ENCODE measurements at regions not wholly inside any gene's neighbourhood (a gene's known extent, or its start where the extent isn't known, plus 50 kb on each side); places are given as distances from the start of the nearest gene placed in this dataset.
"Not testable (repeated sequence)": the region's sequence is repeated elsewhere in the genome, so short reads cannot be mapped to it uniquely, and the experiment has no call there.

DNA sequence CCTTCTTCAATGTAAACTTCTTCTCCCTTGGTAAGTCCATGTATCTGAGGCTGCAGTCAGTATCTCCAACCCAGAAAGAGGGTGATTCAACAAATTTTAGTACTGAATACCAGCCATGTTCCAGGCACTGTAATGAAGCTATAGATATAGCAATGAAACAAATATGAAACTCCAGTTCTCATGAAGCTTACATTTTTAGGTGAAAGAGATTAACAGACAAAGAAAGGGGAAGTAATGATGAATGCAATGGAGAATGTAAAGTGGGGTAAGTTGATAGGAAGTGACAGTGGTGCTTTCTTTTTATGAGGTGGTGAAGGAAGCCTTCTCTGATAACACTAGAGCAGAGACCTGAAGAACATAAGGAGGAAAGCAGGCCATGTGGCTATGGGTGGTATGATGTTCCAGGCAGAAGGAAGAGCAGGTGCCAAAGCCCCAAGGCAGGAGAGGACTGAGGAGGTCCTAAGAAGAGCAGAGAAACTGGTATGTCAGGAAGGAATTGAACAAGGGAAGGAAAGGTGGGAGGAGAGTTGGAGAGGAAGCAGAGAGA, 143.6 kb downstream of the TFAP2B start:
- DNase-seq, result no peak

DNA sequence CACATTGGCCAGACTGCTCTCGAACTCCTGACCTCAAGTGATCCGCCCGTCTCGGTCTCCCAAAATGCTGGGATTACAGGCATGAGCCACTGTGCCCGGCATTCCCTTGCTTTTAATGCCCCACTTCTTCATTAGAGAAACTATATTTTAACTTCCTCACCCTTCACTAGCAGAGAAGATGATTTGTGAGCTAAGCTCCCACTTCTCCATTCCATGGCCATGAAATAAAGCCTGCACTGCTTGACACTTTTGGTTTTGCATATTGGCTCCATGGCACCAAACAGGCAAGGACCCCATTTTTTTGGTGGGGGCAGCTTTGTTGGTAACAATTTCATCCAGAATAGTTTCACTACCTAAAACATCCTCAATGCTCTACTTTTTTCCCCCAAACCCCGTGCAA, 145.3 kb downstream of the TFAP2B start:
- DNase-seq, result no peak

DNA sequence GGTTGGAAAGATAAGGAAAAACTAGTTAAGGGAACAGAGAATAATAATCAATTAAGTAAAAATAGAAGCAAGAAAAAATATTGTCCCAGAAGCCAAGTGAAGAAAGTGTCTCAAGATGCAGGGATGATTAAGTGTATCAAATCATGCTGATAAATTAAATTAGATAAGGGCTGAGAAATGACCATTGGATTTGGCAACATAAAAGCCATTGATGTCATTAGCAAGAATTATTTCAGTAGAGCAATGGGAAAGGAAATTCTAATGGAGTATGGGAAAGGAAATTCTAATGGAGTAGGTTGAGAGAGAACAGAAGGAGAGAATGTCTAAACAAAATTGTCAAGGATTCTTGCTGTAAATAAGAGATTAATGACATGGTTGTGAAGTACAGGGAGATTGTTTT, 146.8 kb downstream of the TFAP2B start:
- DNase-seq, result no peak

DNA sequence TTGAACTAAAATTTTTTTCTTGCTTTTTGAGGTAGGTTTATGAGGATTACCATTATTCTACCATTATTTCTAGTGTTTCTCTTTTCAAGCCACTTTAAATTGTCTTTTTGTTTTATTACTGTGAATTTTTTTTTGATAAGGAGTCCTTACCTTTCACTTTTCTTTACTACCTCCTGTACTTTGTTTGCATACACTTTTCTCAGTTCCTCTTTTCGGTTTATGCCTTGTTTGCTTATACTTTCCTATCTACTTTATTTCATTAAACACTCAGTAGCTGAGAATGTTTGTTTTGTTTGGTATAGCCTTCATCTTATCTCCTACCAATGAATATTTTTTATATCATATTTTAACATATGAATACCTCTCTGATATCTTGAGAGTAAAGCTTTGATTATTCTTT, 147.9 kb downstream of the TFAP2B start:
- DNase-seq, result no peak

DNA sequence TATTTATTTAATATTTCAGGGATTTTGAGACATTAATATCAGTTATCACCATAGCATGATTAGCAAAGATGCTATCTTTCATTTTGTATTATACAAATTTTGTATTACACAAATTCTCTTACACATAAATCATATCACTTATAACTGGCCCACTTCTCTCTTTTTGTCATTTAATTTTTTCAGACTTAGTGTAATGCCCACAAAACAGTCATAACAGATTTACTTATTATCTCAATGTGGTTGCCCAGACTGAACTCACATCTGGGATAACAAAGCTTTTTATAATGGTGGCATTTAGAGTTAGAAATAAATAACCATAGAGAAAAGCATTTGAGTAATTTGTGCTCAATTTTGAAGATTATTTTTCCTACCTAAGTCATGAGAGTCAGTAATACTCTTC, 148.3 kb downstream of the TFAP2B start:
- no peak for DNase-seq

DNA sequence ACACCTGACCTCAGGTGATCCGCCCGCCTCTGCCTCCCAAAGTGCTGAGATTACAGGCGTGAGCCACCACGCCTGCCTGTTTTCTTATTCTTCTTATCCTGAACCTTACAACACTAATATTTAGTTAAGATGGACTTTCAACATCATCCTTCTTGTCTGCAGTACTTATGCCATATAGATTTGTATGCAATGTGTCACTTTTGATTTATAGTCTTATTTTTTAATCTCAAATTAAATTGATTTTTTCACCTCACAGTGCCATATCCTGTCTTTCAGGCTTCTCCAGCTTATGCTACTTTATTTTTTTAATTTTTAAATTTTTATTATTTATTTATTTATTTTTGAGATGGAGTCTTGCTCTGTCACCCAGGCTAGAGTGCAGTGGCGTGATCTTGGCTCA, 149.6 kb downstream of the TFAP2B start:
- not testable (repeated sequence) for DNase-seq

DNA sequence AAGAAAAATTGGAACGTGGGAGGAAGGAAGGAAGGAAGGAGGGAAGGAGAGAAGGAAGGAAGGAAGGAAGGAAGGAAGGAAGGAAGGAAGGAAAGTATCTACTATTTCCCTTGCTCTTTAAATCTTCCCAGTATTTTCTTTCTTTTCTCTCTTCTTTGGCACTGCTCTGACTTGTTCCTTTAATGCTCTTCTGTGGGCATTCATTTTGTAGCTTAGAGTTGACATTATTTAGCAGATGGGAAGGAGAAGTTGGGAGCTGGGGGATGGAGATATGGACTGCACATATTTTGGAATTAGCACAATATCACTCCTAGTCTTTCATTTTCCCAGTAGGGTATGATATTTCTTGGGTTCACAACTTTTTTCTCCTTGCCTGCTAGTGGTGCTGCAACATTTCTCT, 152.2 kb downstream of the TFAP2B start:
- DNase-seq, result no peak

DNA sequence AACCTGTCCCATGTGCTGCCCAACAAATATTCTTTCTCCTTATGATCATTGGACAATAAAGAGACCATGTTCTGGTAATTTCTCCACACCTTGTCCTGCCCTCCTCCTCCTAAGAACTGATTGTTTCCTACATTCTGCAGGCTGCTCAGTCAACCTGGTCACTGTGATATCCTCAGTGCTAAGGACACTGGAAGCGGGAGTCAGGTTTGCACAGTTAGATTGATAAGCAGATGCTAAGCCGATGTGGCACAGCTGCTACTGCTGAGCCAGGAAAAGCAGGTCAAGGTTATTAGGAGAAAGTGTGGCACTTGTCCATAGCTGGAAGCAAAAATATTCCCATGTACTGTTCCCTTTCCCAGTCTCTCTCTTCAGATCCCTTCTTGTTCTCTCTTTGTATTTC, 154.8 kb downstream of the TFAP2B start:
- no peak for DNase-seq

DNA sequence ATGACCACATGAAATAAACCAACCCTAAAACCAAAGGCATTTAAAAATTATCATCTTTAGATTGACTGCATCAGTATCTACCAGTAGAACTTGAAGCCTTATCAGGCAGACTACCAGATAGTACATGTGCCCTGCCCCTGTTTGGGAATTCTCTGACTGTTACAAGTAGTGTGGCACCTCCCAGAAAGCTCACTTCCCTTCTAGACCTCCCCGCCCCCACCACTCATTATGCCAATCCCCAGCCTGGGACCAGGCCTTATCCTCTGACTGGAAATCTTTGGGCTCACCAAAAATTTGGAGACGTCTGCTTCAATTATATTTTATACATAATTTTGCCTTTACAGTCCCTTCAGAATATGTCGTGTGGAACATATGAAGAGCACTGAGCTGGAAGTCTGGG, 155.6 kb downstream of the TFAP2B start:
- no peak for DNase-seq

DNA sequence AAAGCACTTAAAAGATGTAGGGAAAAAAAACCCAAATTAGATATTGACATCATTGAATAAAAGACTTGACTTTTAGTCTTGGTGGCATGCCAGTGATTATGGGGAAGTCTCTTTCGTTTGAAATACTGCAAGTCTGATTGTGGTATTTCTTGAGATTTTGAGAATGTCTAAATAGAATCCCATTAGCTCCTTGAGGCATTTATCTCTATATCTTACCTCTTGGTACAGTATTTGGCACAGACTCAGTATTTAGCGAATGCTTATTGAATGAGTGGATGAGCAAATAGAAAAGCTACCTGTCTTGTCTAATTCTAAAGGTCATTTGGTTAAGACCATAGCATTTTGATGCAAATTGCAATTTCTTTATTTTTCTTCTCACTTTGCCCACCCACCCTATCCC, 156.5 kb downstream of the TFAP2B start:
- no peak for DNase-seq

DNA sequence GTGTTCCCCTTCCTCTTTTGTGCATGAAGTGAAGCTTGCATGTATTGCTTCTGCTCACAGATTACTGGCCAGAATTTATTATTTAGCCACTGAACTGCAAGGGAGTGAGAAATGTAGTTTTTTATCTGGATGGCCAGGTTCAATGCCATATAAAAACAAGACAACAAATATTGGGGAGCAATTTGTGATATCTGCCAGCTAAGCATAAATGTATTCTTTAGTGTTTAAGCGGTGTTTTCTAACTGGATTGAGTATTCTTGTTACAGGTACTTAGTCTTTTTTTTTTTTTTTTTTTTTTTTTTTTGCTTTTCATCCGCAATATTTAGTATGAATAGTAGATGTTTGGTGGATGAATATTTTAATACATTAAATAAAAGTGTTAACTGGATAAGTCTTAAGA, 158.2 kb downstream of the TFAP2B start:
- no peak for DNase-seq

DNA sequence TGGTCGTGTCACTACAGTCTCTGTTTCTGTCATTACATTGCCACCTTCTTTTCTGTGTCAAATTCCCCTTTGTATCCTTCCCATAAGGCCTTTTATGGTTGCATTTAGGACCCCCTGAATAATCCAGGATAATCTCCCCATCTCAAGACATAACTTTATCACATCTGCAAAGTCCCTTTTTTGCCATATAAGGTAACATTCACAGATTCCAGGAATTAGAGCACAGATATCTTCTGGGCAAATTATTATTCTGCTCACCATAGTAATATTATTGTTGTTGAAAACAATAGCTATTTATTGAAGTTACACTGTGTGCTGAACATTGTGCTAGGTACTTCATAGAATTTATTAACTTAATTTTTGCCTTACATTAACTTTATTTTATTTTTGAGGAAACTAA, 159.1 kb downstream of the TFAP2B start:
- no peak for DNase-seq

DNA sequence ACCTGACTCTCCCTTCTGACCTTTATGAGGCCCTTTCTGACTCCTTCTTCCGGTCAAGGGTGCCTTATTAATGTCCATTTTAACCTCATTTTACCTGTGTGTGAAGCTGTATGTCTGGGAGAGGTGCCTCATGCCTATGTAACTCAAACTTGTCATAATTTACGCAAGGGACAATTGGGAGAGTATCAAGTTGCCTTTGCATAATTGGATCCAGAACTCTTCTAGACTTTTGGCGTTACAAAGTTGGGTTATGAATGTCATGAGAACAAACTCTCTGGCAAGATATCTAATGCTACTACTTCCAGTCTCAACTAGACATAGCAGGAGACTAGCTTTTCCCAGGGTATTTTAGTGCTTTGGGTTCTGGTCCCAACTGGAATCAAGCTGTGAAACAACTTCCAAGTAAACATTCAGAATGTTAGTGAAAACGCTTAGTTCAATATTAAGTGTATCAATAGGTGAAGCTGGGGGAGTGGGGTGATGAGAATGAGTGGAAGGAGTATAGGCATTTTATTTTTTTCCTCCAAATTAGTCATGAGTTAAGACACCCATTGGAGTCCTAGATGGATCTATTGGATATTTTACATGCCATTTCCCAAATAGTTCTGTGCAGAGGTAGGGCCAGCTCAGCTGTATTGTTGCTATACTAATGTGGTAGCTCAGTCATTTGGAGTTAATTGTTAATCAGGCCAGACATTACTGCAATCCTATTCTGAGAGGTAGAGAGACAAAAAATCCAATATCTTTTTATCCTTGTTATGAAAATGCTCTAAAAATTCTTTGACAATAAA, 159.9 kb downstream of the TFAP2B start:
- no peak for DNase-seq

DNA sequence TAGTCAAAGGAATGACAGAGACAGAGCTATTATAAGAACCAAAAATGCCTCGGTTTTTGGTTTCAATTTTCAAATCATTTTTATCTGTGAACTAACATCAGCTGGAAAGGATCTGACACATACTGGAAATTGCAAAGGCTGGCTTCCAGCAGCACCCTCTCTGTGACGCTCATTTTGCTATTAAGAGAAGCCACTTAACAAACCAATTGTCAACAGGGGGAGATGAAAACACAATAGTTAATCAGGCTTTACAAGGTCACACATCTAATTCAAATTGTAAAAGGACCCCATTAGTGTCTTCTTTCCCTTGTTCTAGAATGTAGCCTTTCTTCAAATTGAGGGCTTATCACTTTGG, 160.5 kb downstream of the TFAP2B start:
- DNase-seq, result peak in 2 of 3 experiments; percentile 71 to 85

DNA sequence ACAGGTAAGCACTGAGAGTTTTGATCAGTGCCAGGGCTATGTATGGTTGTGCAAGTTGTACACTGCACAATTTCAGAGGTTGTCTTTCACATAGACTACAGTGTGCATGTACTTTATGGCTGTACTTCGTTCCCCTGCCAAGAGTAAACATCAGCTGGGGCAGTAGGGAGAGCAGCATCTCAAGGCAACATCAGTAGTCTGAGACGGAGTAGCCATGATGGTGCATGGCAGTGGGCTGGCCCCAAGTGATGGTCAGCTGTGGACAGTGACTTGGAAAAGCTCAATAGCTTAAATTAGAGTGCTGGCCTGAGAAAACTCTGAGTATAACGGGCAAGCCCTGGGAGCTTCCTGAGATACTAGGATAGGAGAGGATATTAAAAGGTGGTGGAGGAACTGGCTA, 165.5 kb downstream of the TFAP2B start:
- DNase-seq, result no peak

DNA sequence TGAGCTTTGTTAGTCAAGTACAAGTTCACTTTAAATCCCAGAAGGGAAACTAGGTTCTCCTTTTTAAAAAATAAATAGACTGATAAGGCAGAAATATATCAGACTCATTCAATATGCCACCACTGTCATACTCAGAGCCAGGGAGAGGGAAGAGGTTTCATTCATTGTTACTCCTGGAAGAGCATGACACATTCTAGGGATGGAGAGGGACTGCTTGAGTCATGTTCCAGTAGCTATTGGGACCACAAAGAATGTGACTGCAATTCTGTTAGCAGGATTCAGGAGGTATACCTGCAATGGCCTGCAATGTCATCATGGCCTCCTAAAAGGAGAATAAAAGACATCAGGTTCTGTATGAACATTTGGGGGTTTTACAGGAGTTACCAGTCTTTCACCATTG, 167.6 kb downstream of the TFAP2B start:
- no peak for DNase-seq

DNA sequence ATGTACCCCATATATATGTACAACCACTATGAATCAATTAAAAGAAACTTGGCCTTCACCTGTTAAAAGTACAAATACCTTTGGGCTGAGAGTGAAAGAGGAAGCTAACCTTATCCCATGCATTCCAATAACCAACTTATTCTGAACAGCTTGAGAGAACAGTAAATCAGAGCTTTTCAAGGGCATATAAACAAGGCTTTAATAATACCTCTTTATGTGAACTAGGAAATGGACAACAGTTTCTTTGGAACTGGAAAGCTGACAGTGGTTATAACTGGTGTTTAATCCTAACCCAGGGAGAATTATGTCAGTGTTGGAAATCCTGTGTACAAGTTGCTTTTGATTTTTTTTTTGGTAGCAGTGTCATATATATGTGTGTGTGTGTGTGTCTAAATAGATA, 170.5 kb downstream of the TFAP2B start:
- no peak for DNase-seq

DNA sequence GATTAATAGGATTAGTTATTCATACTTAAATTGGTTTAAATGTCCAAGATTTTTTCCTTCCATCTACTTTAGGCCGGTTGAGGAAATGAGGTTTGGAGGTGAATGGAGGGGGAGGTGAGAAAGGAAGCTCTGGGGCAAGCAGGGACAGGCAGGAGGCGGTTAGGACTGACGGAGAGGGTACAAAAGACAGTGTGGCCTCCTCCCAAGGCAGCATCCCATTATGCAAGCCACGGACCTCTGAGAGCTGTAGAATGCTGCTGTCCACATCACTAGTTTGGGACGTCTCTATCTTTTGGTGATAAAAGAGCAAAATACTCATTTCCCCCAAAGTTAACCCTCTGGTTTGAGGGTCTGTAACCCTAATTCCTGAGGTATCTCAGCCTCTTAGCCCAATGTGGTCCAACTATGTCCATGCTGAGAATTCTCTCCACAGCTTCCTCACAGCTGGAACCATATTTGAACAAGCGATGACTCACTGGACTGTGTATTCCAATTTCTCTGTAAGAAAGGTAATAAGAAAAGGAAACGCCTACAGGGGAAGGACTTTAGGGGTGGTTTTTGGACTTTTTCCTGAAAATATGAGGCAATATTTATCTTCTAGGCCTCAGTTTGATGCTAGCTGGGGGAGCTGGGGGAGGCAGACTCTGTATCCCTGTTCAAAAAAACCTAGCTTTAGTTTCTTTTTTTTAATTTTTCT, 172.2 kb downstream of the TFAP2B start:
- DNase-seq, result no peak

DNA sequence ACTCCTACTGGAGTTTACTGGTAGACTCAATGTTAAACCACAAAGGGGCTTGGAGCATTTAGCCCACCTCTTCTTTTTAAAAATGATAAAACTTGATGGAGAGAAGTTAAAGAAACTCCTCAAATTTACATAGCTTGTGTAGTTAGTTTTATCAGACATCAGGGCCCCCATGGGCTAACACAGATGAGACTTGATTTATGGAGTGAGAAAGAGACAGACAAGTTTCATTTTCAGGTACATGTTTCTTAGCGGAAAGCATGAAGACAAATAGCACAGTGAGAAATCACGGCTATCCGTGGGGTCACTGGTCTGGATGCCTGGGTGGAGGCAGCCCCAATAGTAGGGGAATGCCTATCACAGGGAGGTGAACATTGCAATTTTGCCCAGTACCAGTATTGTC, 173.6 kb downstream of the TFAP2B start:
- DNase-seq, result no peak

DNA sequence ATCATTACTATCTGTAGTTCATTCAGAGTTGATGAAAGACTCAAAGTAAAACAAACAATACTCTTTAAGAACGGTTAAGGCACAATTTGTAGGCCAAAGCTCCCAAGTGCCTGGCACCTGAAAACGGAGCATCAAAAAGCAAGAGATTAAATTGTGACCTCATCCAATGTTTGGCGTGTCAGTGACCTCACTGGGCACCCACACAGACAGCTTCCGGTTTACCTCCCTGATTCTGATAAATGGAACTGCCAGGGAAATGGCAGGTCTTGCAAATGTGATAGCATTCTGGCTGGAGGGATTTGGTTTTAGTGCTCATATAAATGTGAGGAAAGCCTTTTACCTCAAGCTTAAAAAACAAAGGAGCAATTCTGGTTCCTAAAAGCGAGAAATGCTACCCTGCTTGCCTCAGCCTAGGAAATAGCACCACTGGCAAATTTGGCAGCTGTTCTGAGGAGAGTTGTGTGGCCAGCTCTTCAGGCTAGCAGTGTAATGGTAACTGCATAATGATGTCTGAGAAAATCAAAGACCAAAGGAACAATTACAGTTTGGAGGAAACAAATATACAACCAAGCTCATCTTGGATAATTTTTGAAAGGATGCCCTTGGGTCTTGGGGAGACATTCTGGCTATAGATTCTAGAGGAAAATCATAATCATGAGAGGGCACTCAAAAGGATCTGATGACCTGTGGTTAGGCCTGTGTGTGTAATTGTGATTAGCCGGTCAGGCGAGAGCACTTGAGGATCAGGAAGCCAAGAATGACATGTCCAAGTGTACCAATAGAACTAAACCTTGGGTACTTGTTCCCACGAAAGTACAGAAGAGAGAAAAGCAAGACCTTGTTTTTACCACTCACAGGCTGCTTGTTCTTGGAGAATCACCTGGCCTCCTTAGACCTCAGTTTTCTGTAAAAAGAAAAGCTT, 174.3 kb downstream of the TFAP2B start:
- DNase-seq, result peak in 2 of 3 experiments; percentile 13 to 54

DNA sequence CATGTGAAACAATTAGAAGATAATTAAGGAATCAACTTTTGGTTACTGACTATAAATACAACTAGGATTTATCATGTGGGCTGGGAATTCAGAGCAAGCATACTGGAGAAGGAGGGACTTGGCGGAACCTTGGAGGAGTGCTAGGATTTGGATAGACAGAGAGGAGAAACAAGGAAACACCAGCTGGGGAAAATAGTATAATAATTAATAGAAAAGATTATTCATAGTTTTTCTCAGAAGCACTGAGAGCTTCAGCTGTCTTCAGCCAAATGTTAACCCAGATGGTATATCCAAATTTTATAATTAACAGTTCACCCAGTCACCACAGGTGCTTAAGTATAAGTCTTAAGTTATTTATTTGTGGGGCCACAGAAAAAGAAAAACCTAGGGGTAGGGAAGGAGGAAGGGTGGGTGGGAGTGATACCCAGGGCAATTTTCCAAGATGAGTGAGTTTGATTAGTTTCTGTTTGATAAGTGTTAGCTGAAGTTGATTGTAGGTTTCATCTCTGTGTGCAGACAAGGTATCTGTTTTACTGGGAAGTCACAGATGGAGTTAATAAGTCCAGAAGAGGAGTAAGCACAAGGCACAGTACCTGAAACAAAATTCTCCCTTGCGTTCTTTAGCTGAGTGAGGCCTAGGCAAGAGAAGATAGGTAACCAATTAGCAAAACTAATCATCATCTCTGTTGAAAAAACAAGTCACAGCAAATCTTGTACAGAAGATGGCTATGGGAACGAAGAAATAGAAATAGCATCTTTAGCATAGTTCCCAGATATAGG, 175.5 kb downstream of the TFAP2B start:
- DNase-seq, result no peak

DNA sequence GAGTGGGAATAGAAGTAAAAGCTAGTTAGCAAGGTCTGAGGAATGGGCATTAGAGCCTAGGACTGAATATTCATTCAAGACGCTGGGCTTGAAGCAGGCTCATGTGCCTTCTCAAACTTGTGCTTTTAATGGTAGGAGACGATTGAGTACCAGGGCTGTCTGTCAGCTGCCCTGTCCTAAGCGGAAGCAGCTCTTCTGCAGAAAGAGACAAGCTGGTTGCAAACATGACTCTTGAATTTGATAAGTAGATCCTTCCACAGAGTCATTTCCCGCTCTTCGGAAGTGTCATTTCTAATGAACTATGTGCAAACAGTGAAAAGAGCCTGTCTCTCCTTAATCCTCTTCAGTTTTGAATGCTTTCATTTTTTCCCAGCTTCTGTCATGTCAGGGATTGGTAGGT, 176.4 kb downstream of the TFAP2B start:
- peak in 1 of 3 experiments; percentile 24 for DNase-seq

DNA sequence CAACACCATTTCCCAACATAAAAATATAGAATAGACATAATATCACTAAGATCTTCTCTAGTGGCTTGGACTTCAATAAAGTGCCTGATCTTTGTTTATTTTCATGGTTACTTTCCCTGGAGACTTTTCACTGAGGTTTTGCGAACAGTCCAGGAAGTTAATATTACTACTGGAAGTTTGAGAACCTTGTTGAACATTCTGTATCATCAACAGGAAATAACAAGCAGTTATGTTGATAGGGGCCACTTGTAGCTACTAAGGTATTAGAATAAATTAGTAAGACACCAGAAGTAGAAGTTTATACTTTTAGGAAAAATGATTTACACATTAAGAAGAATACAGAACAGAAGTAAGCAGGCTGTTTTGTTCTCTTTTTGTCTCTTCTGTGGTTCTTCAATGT, 180.2 kb downstream of the TFAP2B start:
- no peak for DNase-seq

All from NCI-H1417 (cell line).